NCI-H2029 treated with DMSO at 0.1 percent for 48 hours (cell line): ENCODE measurements at regions not wholly inside any gene's neighbourhood (a gene's known extent, or its start where the extent isn't known, plus 50 kb on each side); places are given as distances from the start of the nearest gene placed in this dataset.

Experiments
- DNase-seq: peaks from one replicate; lab custom pipeline; 2025; lab: John Stamatoyannopoulos, UW

- DNase-seq: no peak
Observed at GRCh38 chr20:24261351-24261750, 208.1 kb upstream of the SYNDIG1 start.

- DNase-seq: no peak
Observed at GRCh38 chr20:24257171-24257570, 212.3 kb upstream of the SYNDIG1 start.

- no peak for DNase-seq
Observed at GRCh38 chr20:24256307-24256706, 213.1 kb upstream of the SYNDIG1 start.

- DNase-seq: no peak
Observed at GRCh38 chr20:24254480-24254879, 214.9 kb upstream of the SYNDIG1 start.

GRCh38 chr20:24253321-24253720 is 216.1 kb upstream of the SYNDIG1 start:
- DNase-seq: no peak

GRCh38 chr20:24245094-24245493 is 224.3 kb upstream of the SYNDIG1 start:
- DNase-seq: no peak

GRCh38 chr20:24242763-24243162 is 226.7 kb upstream of the SYNDIG1 start:
- DNase-seq: no peak

- no peak for DNase-seq
Observed at GRCh38 chr20:24241466-24241865, 228.0 kb upstream of the SYNDIG1 start.

GRCh38 chr20:24236963-24237362 is 232.5 kb upstream of the SYNDIG1 start:
- DNase-seq: no peak

GRCh38 chr20:24236201-24236600 is 233.2 kb upstream of the SYNDIG1 start:
- no peak for DNase-seq

GRCh38 chr20:24235296-24236175 is 233.9 kb upstream of the SYNDIG1 start:
- no peak for DNase-seq

GRCh38 chr20:24227600-24227999 is 239.0 kb upstream of the GGTLC1 start:
- no peak for DNase-seq

- no peak for DNase-seq
Observed at GRCh38 chr20:24212494-24212893, 223.9 kb upstream of the GGTLC1 start.

GRCh38 chr20:24211972-24212371 is 223.4 kb upstream of the GGTLC1 start:
- DNase-seq: no peak

- no peak for DNase-seq
Observed at GRCh38 chr20:24210356-24210755, 221.8 kb upstream of the GGTLC1 start.

- DNase-seq: no peak
Observed at GRCh38 chr20:24208652-24209051, 220.1 kb upstream of the GGTLC1 start.

GRCh38 chr20:24207803-24208300 is 219.3 kb upstream of the GGTLC1 start:
- no peak for DNase-seq

- DNase-seq: no peak
Observed at GRCh38 chr20:24206995-24207394, 218.4 kb upstream of the GGTLC1 start.

GRCh38 chr20:24203526-24204183 is 215.1 kb upstream of the GGTLC1 start:
- no peak for DNase-seq

- DNase-seq: no peak
Observed at GRCh38 chr20:24199501-24199900, 210.9 kb upstream of the GGTLC1 start.

GRCh38 chr20:24194143-24194542 is 205.6 kb upstream of the GGTLC1 start:
- DNase-seq: no peak

GRCh38 chr20:24190905-24191304 is 202.3 kb upstream of the GGTLC1 start:
- DNase-seq: no peak

- DNase-seq: no peak
Observed at GRCh38 chr20:24185791-24186190, 197.2 kb upstream of the GGTLC1 start.
